H9 (cell line): ENCODE measurements at regions not wholly inside any gene's neighbourhood (a gene's known extent, or its start where the extent isn't known, plus 50 kb on each side); places are given as distances from the start of the nearest gene placed in this dataset.
"Not testable (repeated sequence)": the region's sequence is repeated elsewhere in the genome, so short reads cannot be mapped to it uniquely, and the experiment has no call there.

ENCODE experiments used
- DNase-seq: peaks from one replicate; pipeline ENCODE4 v3.0.0-alpha.2; 2017
- H2AFZ ChIP-seq: one replicate; pipeline ENCODE4 v1.6.1; 2013; ENCODE audit warnings: mild to moderate bottlenecking, low read length, control low read depth, moderate library complexity
- H2AK5ac ChIP-seq: 2 replicates; pipeline ENCODE4 v1.6.1; 2013; ENCODE audit warnings: low read length, control low read depth, mixed read lengths; ENCODE audit not compliant: insufficient read length
- H2BK120ac ChIP-seq: one replicate; pipeline ENCODE4 v1.6.1; 2013; ENCODE audit warnings: low read depth, mild to moderate bottlenecking, low read length, control low read depth, inconsistent platforms; ENCODE audit not compliant: poor library complexity, severe bottlenecking
- H2BK12ac ChIP-seq: 2 replicates; pipeline ENCODE4 v1.6.1; 2013; ENCODE audit warnings: low read length, control low read depth, mixed read lengths, low read depth; ENCODE audit not compliant: insufficient read length
- H2BK15ac ChIP-seq: 2 replicates; pipeline ENCODE4 v1.6.1; 2013; ENCODE audit warnings: low read depth, low read length, control low read depth
- H2BK20ac ChIP-seq: one replicate; pipeline ENCODE4 v1.6.1; 2013; ENCODE audit warnings: low read depth, mild to moderate bottlenecking, low read length, control low read depth, inconsistent platforms; ENCODE audit not compliant: poor library complexity, severe bottlenecking
- H2BK5ac ChIP-seq: 2 replicates; pipeline ENCODE4 v1.6.1; 2013; ENCODE audit warnings: low read length, control low read depth, mixed read lengths; ENCODE audit not compliant: insufficient read length
- H3K14ac ChIP-seq: 2 replicates; pipeline ENCODE4 v1.6.1; 2013; ENCODE audit warnings: low read length, control low read depth; ENCODE audit not compliant: insufficient read depth
- H3K18ac ChIP-seq: 2 replicates; pipeline ENCODE4 v1.6.1; 2013; ENCODE audit warnings: low read depth, mild to moderate bottlenecking, mixed read lengths, low read length, control low read depth; ENCODE audit not compliant: insufficient read length
- H3K23ac ChIP-seq: 2 replicates; pipeline ENCODE4 v1.6.1; 2013; ENCODE audit warnings: low read length, control low read depth, mixed read lengths, low read depth; ENCODE audit not compliant: insufficient read length
- H3K23me2 ChIP-seq: 2 replicates; pipeline ENCODE4 v1.6.1; 2013; ENCODE audit warnings: low read depth, mild to moderate bottlenecking, mixed read lengths, low read length, control low read depth; ENCODE audit not compliant: insufficient read length, poor library complexity, severe bottlenecking
- H3K27ac ChIP-seq: 2 replicates; pipeline ENCODE4 v1.5.1; 2013; ENCODE audit warnings: low read length, control low read depth, mixed read lengths, low read depth; ENCODE audit not compliant: insufficient read length
- H3K27me3 ChIP-seq: 2 replicates; pipeline ENCODE4 v1.6.1; 2013; ENCODE audit warnings: low read length, control low read depth, inconsistent platforms; ENCODE audit not compliant: insufficient read depth
- H3K4ac ChIP-seq: 2 replicates; pipeline ENCODE4 v1.6.1; 2013; ENCODE audit warnings: low read depth, mild to moderate bottlenecking, control low read depth, inconsistent platforms, low read length, moderate library complexity
- H3K4me1 ChIP-seq: 2 replicates; pipeline ENCODE4 v1.6.1; 2013; ENCODE audit warnings: low read length, control low read depth, inconsistent platforms; ENCODE audit not compliant: insufficient read depth
- H3K4me2 ChIP-seq: 2 replicates; pipeline ENCODE4 v1.6.1; 2013; ENCODE audit warnings: low read length, control low read depth, mixed read lengths; ENCODE audit not compliant: insufficient read length, insufficient read depth
- H3K56ac ChIP-seq: 2 replicates; pipeline ENCODE4 v1.6.1; 2013; ENCODE audit warnings: low read depth, mild to moderate bottlenecking, mixed read lengths, low read length, control low read depth; ENCODE audit not compliant: insufficient read length
- H3K79me1 ChIP-seq: 2 replicates; pipeline ENCODE4 v1.6.1; 2013; ENCODE audit warnings: low read depth, mild to moderate bottlenecking, moderate library complexity, low read length, control low read depth, inconsistent platforms; ENCODE audit not compliant: insufficient read depth, poor library complexity, severe bottlenecking
- H3K79me2 ChIP-seq: 2 replicates; pipeline ENCODE4 v1.6.1; 2013; ENCODE audit warnings: low read length, control low read depth, inconsistent platforms; ENCODE audit not compliant: insufficient read depth
- H3K9ac ChIP-seq: 2 replicates; pipeline ENCODE4 v1.6.1; 2013; ENCODE audit warnings: low read length, control low read depth, mixed read lengths; ENCODE audit not compliant: insufficient read length; ENCODE audit errors: extremely low read depth
- H3K9me3 ChIP-seq: one replicate; pipeline ENCODE4 v1.6.1; 2013; ENCODE audit warnings: low read depth, low read length, inconsistent platforms; ENCODE audit not compliant: control insufficient read depth
- H3T11ph ChIP-seq: one replicate; pipeline ENCODE4 v1.6.1; 2013; ENCODE audit warnings: mild to moderate bottlenecking, low read length, control low read depth, inconsistent platforms
- H4K20me1 ChIP-seq: one replicate; pipeline ENCODE4 v1.6.1; 2013; ENCODE audit not compliant: control insufficient read depth, insufficient read length, insufficient read depth
- H4K5ac ChIP-seq: 2 replicates; pipeline ENCODE4 v1.6.1; 2013; ENCODE audit warnings: low read depth, mild to moderate bottlenecking, mixed read lengths, low read length, control low read depth; ENCODE audit not compliant: insufficient read length
- H4K8ac ChIP-seq: replicated peaks from 2 replicates; pipeline ENCODE4 v1.6.1; 2013; ENCODE audit warnings: low read length, control low read depth, mixed read lengths, low read depth; ENCODE audit not compliant: insufficient read length
- H4K91ac ChIP-seq: 2 replicates; pipeline ENCODE4 v1.6.1; 2013; ENCODE audit warnings: low read depth, mild to moderate bottlenecking, moderate library complexity, mixed read lengths, low read length, control low read depth; ENCODE audit not compliant: insufficient read length
- H3K27ac Mint-ChIP-seq, 3 experiments: 2 replicates in 2 of 3; 3 replicates in 1 of 3; pipeline ENCODE4 v1.8.0; 2020 to 2021; ENCODE audit warnings: mixed read lengths in 3 of 3, mild to moderate bottlenecking in 1 of 3, moderate library complexity in 1 of 3
- H3K27me3 Mint-ChIP-seq: 2 replicates; pipeline ENCODE4 v1.8.0; 2021; ENCODE audit warnings: low read depth, mild to moderate bottlenecking, moderate library complexity, mixed read lengths
- H3K36me3 Mint-ChIP-seq, 3 experiments: 2 replicates in 2 of 3; 3 replicates in 1 of 3; pipeline ENCODE4 v1.8.0; 2020 to 2021; ENCODE audit warnings: low read depth in 3 of 3, mixed read lengths in 3 of 3; ENCODE audit not compliant: insufficient read depth in 1 of 3
- H3K4me1 Mint-ChIP-seq, 2 experiments: 2 replicates each; pipeline ENCODE4 v1.8.0; 2020; ENCODE audit warnings: mixed read lengths in 2 of 2
- H3K4me3 Mint-ChIP-seq, 2 experiments: 2 replicates in 1 of 2; 3 replicates in 1 of 2; pipeline ENCODE4 v1.8.0; 2020 to 2021; ENCODE audit warnings: mild to moderate bottlenecking in 2 of 2, mixed read lengths in 2 of 2, moderate library complexity in 1 of 2
- H3K9me3 Mint-ChIP-seq, 2 experiments: 2 replicates in 1 of 2; 3 replicates in 1 of 2; pipeline ENCODE4 v1.8.0; 2020; ENCODE audit warnings: mild to moderate bottlenecking in 2 of 2, mixed read lengths in 2 of 2, moderate library complexity in 1 of 2
- WGBS: extraction: QIAGEN DNeasy Blood & Tissue Kit; methylation state at CpG from one replicate; pipeline ENCODE4 v1.1.7; 2013; ENCODE audit warnings: missing lambda C conversion rate, low lambda C conversion rate, mixed read lengths; ENCODE audit not compliant: insufficient read length; ENCODE audit errors: extremely low coverage; 5-methylcytosine and 5-hydroxymethylcytosine counted together
- TF ChIP-seq, protein P1 (sequence below): fragments of 200-600 bp; sonication (generic); conservative IDR thresholded peaks from 3 replicates; pipeline ENCODE4 v1.8.0; 2021; ENCODE audit warnings: antibody characterized with exemption, mild to moderate bottlenecking

- Histone ChIP-seq H3K79me2 (no peaks in the 10 kb centered on the region), H3K4me2 (no peak overlapping the region), H4K91ac (no peak overlapping the region), H3K27ac (no peak overlapping the region), H3K23me2 (no peaks in the 10 kb centered on the region), H3K18ac (no peak overlapping the region), H3K79me1 (no peaks in the 10 kb centered on the region), H3K9ac (no peak overlapping the region), H3K56ac (no peak overlapping the region), H3K23ac (no peak overlapping the region), H4K20me1 (no peaks in the 10 kb centered on the region), H3K9me3 (no peaks in the 10 kb centered on the region), H2BK120ac (no peak overlapping the region), H2BK20ac (no peak overlapping the region), H3K27me3 (no peaks in the 10 kb centered on the region), H2BK15ac (no peak overlapping the region), H3K4me1 (no peaks in the 10 kb centered on the region; the same call in 1 of the 2 replicates), H2AFZ (no peak overlapping the region), H3T11ph (no peak overlapping the region), H2BK5ac (no peak overlapping the region), H2AK5ac (no peak overlapping the region), H2BK12ac (no peak overlapping the region), H4K5ac (no peak overlapping the region), H4K8ac (no peak overlapping the region), H3K4ac (no peak overlapping the region), H3K14ac (no peak overlapping the region)
- Mint-ChIP-seq H3K9me3 (no peaks in the 10 kb centered on the region), H3K4me1 (peaks cover 25% of the 10 kb centered on the region in 2 experiments), H3K27me3 (no peaks in the 10 kb centered on the region), H3K4me3 (no peak overlapping the region), H3K27ac (no peak overlapping the region), H3K36me3 (no peaks in the 10 kb centered on the region)
- TF ChIP-seq, protein P1, sequence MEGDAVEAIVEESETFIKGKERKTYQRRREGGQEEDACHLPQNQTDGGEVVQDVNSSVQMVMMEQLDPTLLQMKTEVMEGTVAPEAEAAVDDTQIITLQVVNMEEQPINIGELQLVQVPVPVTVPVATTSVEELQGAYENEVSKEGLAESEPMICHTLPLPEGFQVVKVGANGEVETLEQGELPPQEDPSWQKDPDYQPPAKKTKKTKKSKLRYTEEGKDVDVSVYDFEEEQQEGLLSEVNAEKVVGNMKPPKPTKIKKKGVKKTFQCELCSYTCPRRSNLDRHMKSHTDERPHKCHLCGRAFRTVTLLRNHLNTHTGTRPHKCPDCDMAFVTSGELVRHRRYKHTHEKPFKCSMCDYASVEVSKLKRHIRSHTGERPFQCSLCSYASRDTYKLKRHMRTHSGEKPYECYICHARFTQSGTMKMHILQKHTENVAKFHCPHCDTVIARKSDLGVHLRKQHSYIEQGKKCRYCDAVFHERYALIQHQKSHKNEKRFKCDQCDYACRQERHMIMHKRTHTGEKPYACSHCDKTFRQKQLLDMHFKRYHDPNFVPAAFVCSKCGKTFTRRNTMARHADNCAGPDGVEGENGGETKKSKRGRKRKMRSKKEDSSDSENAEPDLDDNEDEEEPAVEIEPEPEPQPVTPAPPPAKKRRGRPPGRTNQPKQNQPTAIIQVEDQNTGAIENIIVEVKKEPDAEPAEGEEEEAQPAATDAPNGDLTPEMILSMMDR = no peak
- no peak for DNase-seq
- no CpG with 5 or more reads among the region's 3 CpGs for WGBS
Measured at GRCh38 chr13:44667943-44668342, 91.8 kb upstream of the TSC22D1 start.

GRCh38 chr13:44666538-44666937, 90.4 kb upstream of the TSC22D1 start:
- no CpG with 5 or more reads among the region's 3 CpGs for WGBS
- H3K23ac ChIP-seq, H3K9me3 ChIP-seq, H3K36me3 Mint-ChIP-seq, H2BK120ac ChIP-seq, H3K79me1 ChIP-seq, H3K4me3 Mint-ChIP-seq, H4K91ac ChIP-seq, H3K4me2 ChIP-seq, H3K9ac ChIP-seq, H3K27ac Mint-ChIP-seq, H3K4me1 ChIP-seq, H2AFZ ChIP-seq, H3K27ac ChIP-seq, H2AK5ac ChIP-seq, H3T11ph ChIP-seq, H3K23me2 ChIP-seq, H2BK12ac ChIP-seq, H3K4ac ChIP-seq, H4K5ac ChIP-seq, H4K20me1 ChIP-seq, H2BK15ac ChIP-seq, H2BK20ac ChIP-seq, H3K9me3 Mint-ChIP-seq, H3K79me2 ChIP-seq, H3K18ac ChIP-seq, H3K27me3 Mint-ChIP-seq, H3K14ac ChIP-seq, H3K27me3 ChIP-seq, H4K8ac ChIP-seq, DNase-seq, H2BK5ac ChIP-seq, H3K56ac ChIP-seq: not testable (repeated sequence)
- peaks cover 25 to 27% of the 10 kb centered on the region in 2 experiments for H3K4me1 Mint-ChIP-seq
